Esophagus muscularis mucosa (tissue), 4 donors: ENCODE measurements at regions not wholly inside any gene's neighbourhood (a gene's known extent, or its start where the extent isn't known, plus 50 kb on each side); places are given as distances from the start of the nearest gene placed in this dataset.

Source experiments
- DNase-seq: peaks from one replicate; pipeline ENCODE4 v3.0.0-alpha.2; 2017; ENCODE audit errors: extremely low spot score
- H3K27ac ChIP-seq, 4 donors: fragments of 200-600 bp; sonication (generic); replicated peaks in 1 of 4; 1 replicate in 3 of 4; 2 replicates in 1 of 4; pipeline ENCODE4 v1.5.1; 2016 to 2019; ENCODE audit warnings: mild to moderate bottlenecking in 1 of 4
- H3K27me3 ChIP-seq, 4 donors: fragments of 200-600 bp; sonication (generic); one replicate each; pipeline versions ENCODE4 v1.5.1 to v1.6.0; 2016 to 2019
- H3K36me3 ChIP-seq, 4 donors: fragments of 200-600 bp; sonication (generic); one replicate each; pipeline ENCODE4 v1.5.1; 2016 to 2019
- H3K4me1 ChIP-seq, 4 donors: fragments of 200-600 bp; sonication (generic); one replicate each; pipeline ENCODE4 v1.5.1; 2016 to 2019
- H3K4me3 ChIP-seq, 4 donors: fragments of 200-600 bp; sonication (generic); 1 replicate in 2 of 4; 2 replicates in 2 of 4; pipeline ENCODE4 v1.5.1; 2016 to 2019; ENCODE audit warnings: mild to moderate bottlenecking in 4 of 4, moderate library complexity in 1 of 4
- H3K9me3 ChIP-seq, 4 donors: fragments of 200-600 bp; sonication (generic); 1 replicate in 3 of 4; 2 replicates in 1 of 4; pipeline ENCODE4 v1.5.1; 2016 to 2019
- EP300 ChIP-seq: sonication (generic); formaldehyde crosslinking; IDR thresholded peaks from one replicate; pipeline ENCODE4 v1.6.1; 2017; ENCODE audit warnings: antibody characterized with exemption
- POLR2A ChIP-seq: fragments of 450-650 bp; IDR thresholded peaks from one replicate; pipeline ENCODE4 v1.6.1; 2017; ENCODE audit warnings: antibody characterized with exemption, moderate library complexity, mild to moderate bottlenecking, low read depth
- POLR2AphosphoS5 ChIP-seq, 2 donors: sonication (generic); formaldehyde crosslinking; IDR thresholded peaks; one replicate each; pipeline ENCODE4 v1.6.1; 2017; ENCODE audit warnings: antibody characterized with exemption in 2 of 2
- WGBS: methylation state at CpG from one replicate; pipeline ENCODE4 v1.1.5; 2018; 5-methylcytosine and 5-hydroxymethylcytosine counted together
- intact Hi-C: fragments of 100-400 bp; cut with DNase I; formaldehyde crosslinking; loops from one replicate; pipeline ENCODE4 v1.15.1; 2023
- TF ChIP-seq, protein P1 (sequence below), 3 experiments: fragments of 200-600 bp in 2 of 3; fragments of 450-650 bp in 1 of 3; sonication (generic) in 2 of 3; IDR thresholded peaks; one replicate each; pipeline ENCODE4 v1.5.1; 2017 to 2019; ENCODE audit warnings: antibody characterized with exemption in 3 of 3, mild to moderate bottlenecking in 2 of 3, moderate library complexity in 1 of 3

DNA sequence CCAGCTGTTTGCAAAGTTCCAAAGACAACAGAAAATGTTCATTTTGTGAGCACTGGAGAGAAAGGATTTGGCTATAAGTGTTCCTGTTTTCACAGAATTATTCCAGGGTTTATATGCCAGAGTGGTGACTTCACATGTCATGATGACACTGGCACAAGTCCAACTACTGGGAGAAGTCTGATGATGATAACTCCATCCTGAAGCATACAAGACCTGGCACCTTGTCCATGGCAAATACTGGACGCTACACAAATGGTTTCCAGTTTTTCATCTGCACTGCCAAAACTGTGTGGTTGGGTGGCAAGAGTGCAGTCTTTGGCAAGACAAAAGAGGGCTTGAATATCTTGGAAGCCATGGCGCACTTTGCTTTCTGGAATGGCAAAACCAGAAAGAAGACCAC is 385.0 kb downstream of the CDH11 start:
- H3K4me1 ChIP-seq: no peaks in the 10 kb centered on the region
- H3K27me3 ChIP-seq: no peaks in the 10 kb centered on the region
- no peaks in the 10 kb centered on the region for H3K9me3 ChIP-seq
- no peak overlapping the region for H3K4me3 ChIP-seq
- TF ChIP-seq POLR2A (no peak), EP300 (no peak), POLR2AphosphoS5 (IDR thresholded peaks at IDR 0.05) (no peak)
- TF ChIP-seq, protein P1, sequence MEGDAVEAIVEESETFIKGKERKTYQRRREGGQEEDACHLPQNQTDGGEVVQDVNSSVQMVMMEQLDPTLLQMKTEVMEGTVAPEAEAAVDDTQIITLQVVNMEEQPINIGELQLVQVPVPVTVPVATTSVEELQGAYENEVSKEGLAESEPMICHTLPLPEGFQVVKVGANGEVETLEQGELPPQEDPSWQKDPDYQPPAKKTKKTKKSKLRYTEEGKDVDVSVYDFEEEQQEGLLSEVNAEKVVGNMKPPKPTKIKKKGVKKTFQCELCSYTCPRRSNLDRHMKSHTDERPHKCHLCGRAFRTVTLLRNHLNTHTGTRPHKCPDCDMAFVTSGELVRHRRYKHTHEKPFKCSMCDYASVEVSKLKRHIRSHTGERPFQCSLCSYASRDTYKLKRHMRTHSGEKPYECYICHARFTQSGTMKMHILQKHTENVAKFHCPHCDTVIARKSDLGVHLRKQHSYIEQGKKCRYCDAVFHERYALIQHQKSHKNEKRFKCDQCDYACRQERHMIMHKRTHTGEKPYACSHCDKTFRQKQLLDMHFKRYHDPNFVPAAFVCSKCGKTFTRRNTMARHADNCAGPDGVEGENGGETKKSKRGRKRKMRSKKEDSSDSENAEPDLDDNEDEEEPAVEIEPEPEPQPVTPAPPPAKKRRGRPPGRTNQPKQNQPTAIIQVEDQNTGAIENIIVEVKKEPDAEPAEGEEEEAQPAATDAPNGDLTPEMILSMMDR (IDR thresholded peaks at IDR 0.05): no peak
- DNase-seq: no peak
- intact Hi-C loops: no loop called here
- 95% methylated on average over 2 of the region's 2 CpGs for WGBS
- H3K27ac ChIP-seq: no peak overlapping the region
- H3K36me3 ChIP-seq: no peaks in the 10 kb centered on the region

DNA sequence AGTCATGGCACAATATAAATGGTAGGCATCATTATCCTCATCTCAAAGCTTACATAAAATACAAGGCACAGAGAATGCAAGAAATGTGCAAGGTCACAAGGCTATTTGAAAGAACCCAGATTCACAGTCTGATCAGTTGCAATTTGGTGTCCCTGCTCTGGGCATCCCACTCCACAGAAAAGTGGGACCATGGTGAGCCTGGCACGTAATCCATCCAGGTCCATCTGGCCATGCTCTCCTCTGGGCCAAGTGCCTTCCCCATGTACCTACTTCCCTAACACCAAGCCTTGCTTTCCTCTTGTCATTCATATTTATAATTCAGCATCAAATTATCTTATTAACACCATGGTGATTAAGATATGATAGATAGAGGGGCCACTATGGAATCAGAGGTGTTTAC is 390.0 kb downstream of the CDH11 start:
- intact Hi-C loops: no loop called here
- no peak overlapping the region for H3K4me3 ChIP-seq
- TF ChIP-seq POLR2AphosphoS5 (IDR thresholded peaks at IDR 0.05) (no peak), EP300 (no peak), POLR2A (no peak)
- TF ChIP-seq, protein P1 (IDR thresholded peaks at IDR 0.05): no peak
- DNase-seq: no peak
- H3K27me3 ChIP-seq: no peaks in the 10 kb centered on the region
- H3K9me3 ChIP-seq: no peaks in the 10 kb centered on the region
- no peaks in the 10 kb centered on the region for H3K4me1 ChIP-seq
- H3K36me3 ChIP-seq: no peaks in the 10 kb centered on the region
- no peak overlapping the region for H3K27ac ChIP-seq
- WGBS: 94% methylated on average over 1 of the region's 1 CpG

DNA sequence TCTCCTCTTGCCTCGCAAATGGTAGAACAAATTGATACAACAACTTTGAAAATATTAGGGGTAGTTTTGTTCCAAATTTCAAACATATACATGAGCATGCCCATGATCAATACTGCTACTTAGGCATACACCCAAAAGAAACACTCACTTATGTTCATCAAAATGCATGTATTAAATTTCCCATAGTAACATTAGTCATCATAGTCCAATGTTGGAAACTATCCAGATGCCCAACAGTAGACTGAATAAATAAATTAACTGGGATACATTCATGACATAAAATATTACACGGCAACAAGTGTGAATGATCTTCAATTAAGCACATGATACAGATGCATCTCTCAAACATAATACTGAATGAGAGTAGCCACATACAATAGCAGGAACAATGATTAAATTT is 391.6 kb downstream of the CDH11 start:
- H3K9me3 ChIP-seq: no peaks in the 10 kb centered on the region
- no peak overlapping the region for H3K27ac ChIP-seq
- intact Hi-C loops: no loop called here
- 88% methylated on average over 2 of the region's 2 CpGs for WGBS
- no peaks in the 10 kb centered on the region for H3K36me3 ChIP-seq
- H3K4me1 ChIP-seq: no peaks in the 10 kb centered on the region
- TF ChIP-seq POLR2A (no peak), EP300 (no peak), POLR2AphosphoS5 (IDR thresholded peaks at IDR 0.05) (no peak)
- TF ChIP-seq, protein P1 (IDR thresholded peaks at IDR 0.05): no peak
- no peaks in the 10 kb centered on the region for H3K27me3 ChIP-seq
- no peak for DNase-seq
- H3K4me3 ChIP-seq: no peak overlapping the region

DNA sequence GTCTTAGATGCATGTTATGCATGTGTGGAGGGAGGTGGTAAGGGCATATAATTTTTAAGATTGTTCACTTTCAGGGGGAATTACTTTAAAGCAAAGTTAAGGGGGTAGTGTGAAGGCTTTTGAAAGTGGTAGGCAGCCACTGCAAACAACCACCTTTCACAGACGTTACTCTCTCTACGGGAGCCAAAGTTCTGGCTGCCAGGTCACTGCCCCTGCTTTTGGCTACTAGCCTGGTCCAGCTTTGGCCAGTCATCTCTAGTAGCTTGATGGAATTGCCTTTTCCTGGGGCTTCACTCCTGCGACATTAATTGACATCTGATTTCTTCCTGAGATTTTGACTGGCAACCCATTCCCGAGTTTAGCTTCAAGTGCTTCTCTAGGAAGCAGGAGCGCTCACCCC is 397.5 kb downstream of the CDH11 start:
- no peaks in the 10 kb centered on the region for H3K27me3 ChIP-seq
- no peak for DNase-seq
- no peaks in the 10 kb centered on the region for H3K36me3 ChIP-seq
- no peaks in the 10 kb centered on the region for H3K9me3 ChIP-seq
- 85% methylated on average over 5 of the region's 5 CpGs for WGBS
- H3K4me1 ChIP-seq: no peaks in the 10 kb centered on the region
- TF ChIP-seq, protein P1 (IDR thresholded peaks at IDR 0.05): no peak
- TF ChIP-seq POLR2AphosphoS5 (IDR thresholded peaks at IDR 0.05) (no peak), POLR2A (no peak), EP300 (no peak)
- no peak overlapping the region for H3K27ac ChIP-seq
- intact Hi-C loops: no loop called here
- H3K4me3 ChIP-seq: no peak overlapping the region

DNA sequence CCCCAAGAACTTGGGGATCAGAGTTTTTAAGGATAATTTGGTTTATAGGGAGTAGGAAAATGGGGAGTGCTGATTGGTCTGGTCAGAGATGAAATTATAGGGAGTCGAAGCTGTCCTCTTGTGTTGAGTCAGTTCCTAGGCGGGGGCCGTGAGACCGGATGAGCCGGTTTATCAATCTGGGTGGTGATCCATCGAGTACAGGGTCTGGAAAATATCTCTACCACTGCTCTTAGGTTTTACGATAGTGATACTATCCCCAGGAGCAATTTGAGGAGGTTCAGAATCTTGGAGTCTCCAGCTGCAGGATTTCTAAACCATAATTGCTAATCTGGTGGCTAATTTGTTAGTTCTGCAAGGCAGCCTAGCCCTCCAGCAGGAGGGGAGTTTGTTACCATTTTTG is 403.4 kb downstream of the CDH11 start:
- 92% methylated on average over 7 of the region's 7 CpGs for WGBS
- H3K4me3 ChIP-seq: no peak overlapping the region
- no peaks in the 10 kb centered on the region for H3K36me3 ChIP-seq
- no peaks in the 10 kb centered on the region for H3K4me1 ChIP-seq
- H3K27me3 ChIP-seq: no peaks in the 10 kb centered on the region
- H3K27ac ChIP-seq: no peak overlapping the region
- no peak for DNase-seq
- no peaks in the 10 kb centered on the region for H3K9me3 ChIP-seq
- TF ChIP-seq POLR2AphosphoS5 (IDR thresholded peaks at IDR 0.05): no peak
- TF ChIP-seq, protein P1 (IDR thresholded peaks at IDR 0.05): no peak
- no peak for TF ChIP-seq POLR2A
- TF ChIP-seq EP300: no peak
- intact Hi-C loops: no loop called here
